GM12892 (cell line): ENCODE measurements at regions not wholly inside any gene's neighbourhood (a gene's known extent, or its start where the extent isn't known, plus 50 kb on each side); places are given as distances from the start of the nearest gene placed in this dataset.

Experiments
- POLR2A ChIP-seq: IDR thresholded peaks from 2 replicates; pipeline ENCODE4 v1.6.1; 2011; ENCODE audit warnings: low read depth, low read length, control low read depth
- POLR2AphosphoS5 ChIP-seq: IDR thresholded peaks from 2 replicates; pipeline ENCODE4 v1.6.1; 2011; ENCODE audit warnings: low read depth, low read length, control low read depth
- TAF1 ChIP-seq: IDR thresholded peaks from 2 replicates; pipeline ENCODE4 v1.6.1; 2011; ENCODE audit warnings: low read depth, mild to moderate bottlenecking, control low read depth, low read length, borderline replicate concordance

DNA sequence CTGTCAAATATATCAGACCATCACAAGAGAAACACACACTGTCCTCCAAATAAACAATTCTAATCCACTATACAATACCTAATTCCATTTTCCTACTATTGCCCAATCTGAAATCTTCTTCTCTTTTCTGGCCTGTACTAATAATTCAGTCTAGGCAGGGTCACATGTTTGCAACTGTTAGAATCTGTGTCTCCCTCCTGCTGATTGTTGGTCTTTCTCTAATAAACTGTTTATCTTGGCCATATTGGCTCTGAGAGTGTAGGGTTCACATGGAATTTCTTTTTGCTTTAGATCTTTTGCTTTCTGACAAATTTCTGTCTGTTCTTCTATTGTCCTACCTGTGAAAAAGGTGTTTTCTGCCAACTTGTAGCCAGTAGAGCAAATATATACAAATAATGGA lies 319.9 kb upstream of the ADAMTS5 start:
- TF ChIP-seq POLR2AphosphoS5 = no peak
- TF ChIP-seq TAF1 = no peak
- no peak for TF ChIP-seq POLR2A
